Suprapubic skin (tissue), 4 donors: ENCODE measurements at regions not wholly inside any gene's neighbourhood (a gene's known extent, or its start where the extent isn't known, plus 50 kb on each side); places are given as distances from the start of the nearest gene placed in this dataset.

Experiments used
- DNase-seq, 2 donors: peaks; one replicate each; pipeline ENCODE4 v3.0.0-alpha.2; 2019; ENCODE audit warnings: low spot score in 2 of 2
- H3K27ac ChIP-seq: fragments of 200-600 bp; sonication (generic); one replicate; pipeline ENCODE4 v1.5.1; 2019
- H3K27me3 ChIP-seq: fragments of 200-600 bp; sonication (generic); one replicate; pipeline ENCODE4 v1.5.1; 2019
- H3K36me3 ChIP-seq: fragments of 200-600 bp; sonication (generic); one replicate; pipeline ENCODE4 v1.5.1; 2019
- H3K4me1 ChIP-seq: fragments of 200-600 bp; sonication (generic); one replicate; pipeline ENCODE4 v1.5.1; 2019
- H3K4me3 ChIP-seq: fragments of 200-600 bp; sonication (generic); one replicate; pipeline ENCODE4 v1.5.1; 2019; ENCODE audit warnings: mild to moderate bottlenecking
- H3K9me3 ChIP-seq: fragments of 200-600 bp; sonication (generic); one replicate; pipeline ENCODE4 v1.5.1; 2019
- CTCF ChIP-seq, 2 donors: fragments of 200-600 bp in 1 of 2; fragments of 450-650 bp in 1 of 2; sonication (generic) in 1 of 2; IDR thresholded peaks; one replicate each; pipeline ENCODE4 v1.5.1; 2016 to 2019; ENCODE audit warnings: antibody characterized with exemption in 2 of 2, mild to moderate bottlenecking in 1 of 2, moderate library complexity in 1 of 2
- EP300 ChIP-seq: sonication (generic); formaldehyde crosslinking; IDR thresholded peaks from one replicate; pipeline ENCODE4 v1.6.1; 2017; ENCODE audit warnings: antibody characterized with exemption
- POLR2A ChIP-seq, 2 donors: fragments of 450-650 bp; IDR thresholded peaks; one replicate each; pipeline ENCODE4 v1.6.1; 2017; ENCODE audit warnings: antibody characterized with exemption in 2 of 2, mild to moderate bottlenecking in 2 of 2, moderate library complexity in 2 of 2
- POLR2AphosphoS5 ChIP-seq, 3 donors: sonication (generic); formaldehyde crosslinking; IDR thresholded peaks; one replicate each; pipeline ENCODE4 v1.6.1; 2017; ENCODE audit warnings: antibody characterized with exemption in 3 of 3
- WGBS: methylation state at CpG from one replicate; pipeline ENCODE4 v1.1.5; 2018; 5-methylcytosine and 5-hydroxymethylcytosine counted together

GRCh38 chr10:118917701-118918100 lies 111.8 kb upstream of the NANOS1 start:
- no peak for TF ChIP-seq POLR2A (IDR thresholded peaks at IDR 0.05)
- no peak for TF ChIP-seq EP300
- no peak for TF ChIP-seq CTCF (IDR thresholded peaks at IDR 0.05)
- no peak for TF ChIP-seq POLR2AphosphoS5 (IDR thresholded peaks at IDR 0.05)
- WGBS = 92% methylated on average over 7 of the region's 7 CpGs
- no peak overlapping the region for H3K27ac ChIP-seq
- H3K4me3 ChIP-seq = no peak overlapping the region
- DNase-seq = no peak
- H3K9me3 ChIP-seq = no peaks in the 10 kb centered on the region
- H3K36me3 ChIP-seq = no peaks in the 10 kb centered on the region
- H3K27me3 ChIP-seq = no peaks in the 10 kb centered on the region
- H3K4me1 ChIP-seq = no peaks in the 10 kb centered on the region

DNA sequence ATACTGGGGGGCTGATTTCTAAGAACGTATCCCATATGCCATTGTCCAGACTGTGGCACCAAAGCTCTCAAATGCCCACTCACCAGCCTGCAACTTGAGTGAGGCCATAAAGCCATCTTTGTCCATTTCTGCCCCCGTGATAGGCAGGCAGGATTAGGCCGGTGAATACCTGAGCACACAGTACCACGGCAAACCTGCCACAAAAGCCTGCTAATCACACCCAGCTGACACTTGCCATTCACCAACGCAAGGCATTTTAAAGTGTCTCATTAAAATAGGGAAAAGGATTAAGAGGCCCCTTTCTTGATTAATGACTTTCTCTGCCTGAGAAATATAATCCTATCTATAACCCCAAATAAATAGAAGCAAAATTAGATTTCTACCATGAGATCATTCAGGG lies 111.4 kb upstream of the NANOS1 start:
- H3K27me3 ChIP-seq = no peaks in the 10 kb centered on the region
- no peak overlapping the region for H3K27ac ChIP-seq
- whole genome bisulfite sequencing = 63% methylated on average over 5 of the region's 5 CpGs
- no peak for DNase-seq
- no peaks in the 10 kb centered on the region for H3K36me3 ChIP-seq
- no peaks in the 10 kb centered on the region for H3K9me3 ChIP-seq
- TF ChIP-seq POLR2A (IDR thresholded peaks at IDR 0.05) (no peak), CTCF (IDR thresholded peaks at IDR 0.05) (no peak), POLR2AphosphoS5 (IDR thresholded peaks at IDR 0.05) (no peak), EP300 (no peak)
- H3K4me1 ChIP-seq = no peaks in the 10 kb centered on the region
- no peak overlapping the region for H3K4me3 ChIP-seq

GRCh38 chr10:118918587-118918986 lies 110.9 kb upstream of the NANOS1 start:
- WGBS = 81% methylated on average over 3 of the region's 3 CpGs
- H3K27me3 ChIP-seq = no peaks in the 10 kb centered on the region
- H3K4me3 ChIP-seq = no peak overlapping the region
- DNase-seq = no peak
- no peaks in the 10 kb centered on the region for H3K4me1 ChIP-seq
- H3K36me3 ChIP-seq = no peaks in the 10 kb centered on the region
- TF ChIP-seq POLR2A (IDR thresholded peaks at IDR 0.05) (no peak), CTCF (IDR thresholded peaks at IDR 0.05) (no peak), EP300 (no peak), POLR2AphosphoS5 (IDR thresholded peaks at IDR 0.05) (no peak)
- no peaks in the 10 kb centered on the region for H3K9me3 ChIP-seq
- no peak overlapping the region for H3K27ac ChIP-seq

DNA sequence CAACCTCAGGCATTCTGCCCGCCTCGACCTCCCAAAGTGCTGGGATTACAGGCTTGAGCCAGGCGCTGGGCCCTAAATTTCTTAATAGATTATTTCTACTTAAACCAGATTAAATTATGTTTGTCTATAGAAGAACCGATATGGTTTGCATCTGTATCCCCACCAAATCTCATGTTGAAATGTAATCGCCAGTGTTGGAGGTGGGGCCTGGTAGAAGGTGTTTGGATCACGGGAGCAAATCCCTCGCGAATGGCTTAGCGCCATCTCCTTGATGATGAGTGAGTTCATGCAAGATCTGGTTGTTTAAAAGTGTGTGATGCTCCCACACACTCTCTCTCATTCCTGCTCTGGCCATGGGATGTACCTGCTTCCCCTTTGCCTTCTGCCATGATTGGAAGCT lies 109.3 kb upstream of the NANOS1 start:
- Histone ChIP-seq H3K27ac (no peak overlapping the region), H3K9me3 (no peaks in the 10 kb centered on the region), H3K4me1 (no peaks in the 10 kb centered on the region), H3K27me3 (no peaks in the 10 kb centered on the region), H3K4me3 (no peak overlapping the region), H3K36me3 (no peaks in the 10 kb centered on the region)
- DNase-seq = no peak
- 99% methylated on average over 9 of the region's 9 CpGs for WGBS
- TF ChIP-seq POLR2AphosphoS5 (IDR thresholded peaks at IDR 0.05) = no peak
- no peak for TF ChIP-seq POLR2A (IDR thresholded peaks at IDR 0.05)
- no peak for TF ChIP-seq CTCF (IDR thresholded peaks at IDR 0.05)
- TF ChIP-seq EP300 = no peak

DNA sequence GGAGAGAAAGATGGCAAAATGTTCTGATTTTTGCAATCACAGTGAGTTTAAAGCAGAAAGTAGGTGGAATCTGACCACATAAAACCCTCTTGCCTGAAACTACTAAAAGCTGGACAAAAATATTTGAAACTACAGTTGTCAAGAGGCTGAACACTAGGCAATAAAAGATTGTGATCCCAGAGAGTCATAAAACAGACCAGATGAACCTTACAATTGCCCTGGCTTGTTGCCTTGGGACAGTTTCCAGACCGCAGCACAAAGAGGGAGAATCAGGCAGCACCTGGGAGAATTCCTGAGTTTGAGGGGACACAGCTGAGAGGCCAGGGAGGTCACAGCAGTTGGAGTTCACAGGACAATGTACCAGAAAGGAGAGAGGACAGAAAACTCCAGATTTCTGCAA lies 107.3 kb upstream of the NANOS1 start:
- H3K36me3 ChIP-seq = no peaks in the 10 kb centered on the region
- no peak overlapping the region for H3K27ac ChIP-seq
- H3K4me1 ChIP-seq = no peaks in the 10 kb centered on the region
- H3K9me3 ChIP-seq = no peaks in the 10 kb centered on the region
- WGBS = 45% methylated on average over 1 of the region's 1 CpG
- TF ChIP-seq POLR2AphosphoS5 (IDR thresholded peaks at IDR 0.05) (no peak), EP300 (no peak), CTCF (IDR thresholded peaks at IDR 0.05) (no peak), POLR2A (IDR thresholded peaks at IDR 0.05) (no peak)
- DNase-seq = no peak
- no peaks in the 10 kb centered on the region for H3K27me3 ChIP-seq
- no peak overlapping the region for H3K4me3 ChIP-seq
